CD1c-positive myeloid dendritic cell (primary cell): ENCODE measurements at regions not wholly inside any gene's neighbourhood (a gene's known extent, or its start where the extent isn't known, plus 50 kb on each side); places are given as distances from the start of the nearest gene placed in this dataset.
A peak's percentile ranks its signal among the peaks of the same experiment; 100 is the strongest.
"Not testable (repeated sequence)": the region's sequence is repeated elsewhere in the genome, so short reads cannot be mapped to it uniquely, and the experiment has no call there.

ENCODE experiments used
- DNase-seq: peaks from one replicate; pipeline ENCODE4 v3.0.0-alpha.2; 2016; ENCODE audit errors: extremely low spot score

GRCh38 chr5:117649821-117650220, 1075.2 kb upstream of the SEMA6A start:
- DNase-seq = no peak

- DNase-seq = no peak
These were observed 1070.8 kb upstream of the SEMA6A start for GRCh38 chr5:117645400-117645799.

- DNase-seq = no peak
These were observed 1064.0 kb upstream of the SEMA6A start for GRCh38 chr5:117638581-117638980.

GRCh38 chr5:117633093-117633492, 1058.5 kb upstream of the SEMA6A start:
- DNase-seq = no peak

- DNase-seq = no peak
These were observed 1049.6 kb upstream of the SEMA6A start for GRCh38 chr5:117624201-117624600.

GRCh38 chr5:117623042-117623805, 1048.6 kb upstream of the SEMA6A start:
- DNase-seq = no peak

- no peak for DNase-seq
These were observed 1047.3 kb upstream of the SEMA6A start for GRCh38 chr5:117621921-117622320.

- no peak for DNase-seq
These were observed 1040.6 kb upstream of the SEMA6A start for GRCh38 chr5:117615226-117615625.

GRCh38 chr5:117614408-117614807, 1039.8 kb upstream of the SEMA6A start:
- no peak for DNase-seq

GRCh38 chr5:117604845-117605244, 1030.2 kb upstream of the SEMA6A start:
- no peak for DNase-seq

GRCh38 chr5:117599811-117600210, 1025.2 kb upstream of the SEMA6A start:
- not testable (repeated sequence) for DNase-seq

- no peak for DNase-seq
These were observed 1019.5 kb upstream of the SEMA6A start for GRCh38 chr5:117594166-117594565.

GRCh38 chr5:117590944-117591343, 1016.3 kb upstream of the SEMA6A start:
- peak; percentile 8 for DNase-seq

GRCh38 chr5:117588611-117589010, 1014.0 kb upstream of the SEMA6A start:
- DNase-seq = no peak

GRCh38 chr5:117587111-117587510, 1012.5 kb upstream of the SEMA6A start:
- no peak for DNase-seq

GRCh38 chr5:117568622-117569021, 994.0 kb upstream of the SEMA6A start:
- DNase-seq = no peak

GRCh38 chr5:117568126-117568525, 993.5 kb upstream of the SEMA6A start:
- DNase-seq = no peak

GRCh38 chr5:117562647-117563046, 988.0 kb upstream of the SEMA6A start:
- DNase-seq = no peak

- DNase-seq = no peak
These were observed 986.9 kb upstream of the SEMA6A start for GRCh38 chr5:117561531-117561930.

GRCh38 chr5:117559005-117559844, 984.6 kb upstream of the SEMA6A start:
- no peak for DNase-seq

- no peak for DNase-seq
These were observed 976.6 kb upstream of the SEMA6A start for GRCh38 chr5:117551236-117551635.

GRCh38 chr5:117547192-117547591, 972.6 kb upstream of the SEMA6A start:
- DNase-seq = no peak

GRCh38 chr5:117539692-117540091, 965.1 kb upstream of the SEMA6A start:
- no peak for DNase-seq
